A549 (cell line): ENCODE measurements at regions not wholly inside any gene's neighbourhood (a gene's known extent, or its start where the extent isn't known, plus 50 kb on each side); places are given as distances from the start of the nearest gene placed in this dataset.

Experiments
- CHD2 ChIP-seq: fragments of 150-350 bp; IDR thresholded peaks from 2 replicates; pipeline ENCODE4 v1.6.1; 2014; ENCODE audit warnings: low read length; ENCODE audit not compliant: partially characterized antibody
- CTCF ChIP-seq: fragments of >200 bp; sonication (Bioruptor Twin); formaldehyde crosslinking; IDR thresholded peaks from 3 replicates; pipeline ENCODE4 v1.5.1; 2016
- EP300 ChIP-seq, 2 experiments: fragments of >200 bp; sonication (Bioruptor Twin); formaldehyde crosslinking; IDR thresholded peaks; 2 replicates in 1 of 2; 3 replicates in 1 of 2; pipeline ENCODE4 v1.6.1; 2016 to 2017
- HMGXB4 ChIP-seq: fragments of 250-450 bp; sonication (Bioruptor Pico); IDR thresholded peaks from 2 replicates; pipeline ENCODE4 v1.5.0; 2021; ENCODE audit warnings: mild to moderate bottlenecking, moderate library complexity, borderline replicate concordance
- PBX3 ChIP-seq: IDR thresholded peaks from 2 replicates; pipeline ENCODE4 v1.6.1; 2012
- POLR2A ChIP-seq: IDR thresholded peaks from 2 replicates; pipeline ENCODE4 v1.6.1; 2012; ENCODE audit warnings: mild to moderate bottlenecking, low read length
- RNF2 ChIP-seq: fragments of 200-600 bp; sonication (generic); IDR thresholded peaks from 2 replicates; pipeline ENCODE4 v1.6.1; 2016; ENCODE audit warnings: low read depth, mild to moderate bottlenecking, antibody characterized with exemption, moderate library complexity, borderline replicate concordance
- SMC3 ChIP-seq: fragments of >200 bp; sonication (Bioruptor Twin); formaldehyde crosslinking; IDR thresholded peaks from 3 replicates; pipeline ENCODE4 v1.6.1; 2018; ENCODE audit warnings: inconsistent platforms
- ZC3H11A ChIP-seq: fragments of 450-650 bp; IDR thresholded peaks from 2 replicates; pipeline ENCODE4 v1.6.1; 2014; ENCODE audit warnings: antibody characterized with exemption, mild to moderate bottlenecking
- ZFP36 ChIP-seq: fragments of 450-650 bp; IDR thresholded peaks from 2 replicates; pipeline ENCODE4 v1.6.1; 2014; ENCODE audit warnings: borderline replicate concordance; ENCODE audit not compliant: partially characterized antibody
- TF ChIP-seq, protein P1 (sequence below): fragments of 200-600 bp; sonication (generic); IDR thresholded peaks from 2 replicates; pipeline ENCODE4 v1.6.1; 2016; ENCODE audit warnings: antibody characterized with exemption, mild to moderate bottlenecking, moderate library complexity

- TF ChIP-seq HMGXB4 (no peak), CTCF (no peak), CHD2 (no peak), ZFP36 (no peak), SMC3 (no peak), ZC3H11A (no peak), POLR2A (no peak), PBX3 (no peak), EP300 (IDR thresholded peaks at IDR 0.05) (no peak), RNF2 (no peak)
- TF ChIP-seq, protein P1, sequence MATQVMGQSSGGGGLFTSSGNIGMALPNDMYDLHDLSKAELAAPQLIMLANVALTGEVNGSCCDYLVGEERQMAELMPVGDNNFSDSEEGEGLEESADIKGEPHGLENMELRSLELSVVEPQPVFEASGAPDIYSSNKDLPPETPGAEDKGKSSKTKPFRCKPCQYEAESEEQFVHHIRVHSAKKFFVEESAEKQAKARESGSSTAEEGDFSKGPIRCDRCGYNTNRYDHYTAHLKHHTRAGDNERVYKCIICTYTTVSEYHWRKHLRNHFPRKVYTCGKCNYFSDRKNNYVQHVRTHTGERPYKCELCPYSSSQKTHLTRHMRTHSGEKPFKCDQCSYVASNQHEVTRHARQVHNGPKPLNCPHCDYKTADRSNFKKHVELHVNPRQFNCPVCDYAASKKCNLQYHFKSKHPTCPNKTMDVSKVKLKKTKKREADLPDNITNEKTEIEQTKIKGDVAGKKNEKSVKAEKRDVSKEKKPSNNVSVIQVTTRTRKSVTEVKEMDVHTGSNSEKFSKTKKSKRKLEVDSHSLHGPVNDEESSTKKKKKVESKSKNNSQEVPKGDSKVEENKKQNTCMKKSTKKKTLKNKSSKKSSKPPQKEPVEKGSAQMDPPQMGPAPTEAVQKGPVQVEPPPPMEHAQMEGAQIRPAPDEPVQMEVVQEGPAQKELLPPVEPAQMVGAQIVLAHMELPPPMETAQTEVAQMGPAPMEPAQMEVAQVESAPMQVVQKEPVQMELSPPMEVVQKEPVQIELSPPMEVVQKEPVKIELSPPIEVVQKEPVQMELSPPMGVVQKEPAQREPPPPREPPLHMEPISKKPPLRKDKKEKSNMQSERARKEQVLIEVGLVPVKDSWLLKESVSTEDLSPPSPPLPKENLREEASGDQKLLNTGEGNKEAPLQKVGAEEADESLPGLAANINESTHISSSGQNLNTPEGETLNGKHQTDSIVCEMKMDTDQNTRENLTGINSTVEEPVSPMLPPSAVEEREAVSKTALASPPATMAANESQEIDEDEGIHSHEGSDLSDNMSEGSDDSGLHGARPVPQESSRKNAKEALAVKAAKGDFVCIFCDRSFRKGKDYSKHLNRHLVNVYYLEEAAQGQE: no peak
Measured at GRCh38 chr6:117034971-117035370, 157.9 kb downstream of the RFX6 start.
